HG03097 (cell line): ENCODE measurements at regions not wholly inside any gene's neighbourhood (a gene's known extent, or its start where the extent isn't known, plus 50 kb on each side); places are given as distances from the start of the nearest gene placed in this dataset.
"Not testable (repeated sequence)": the region's sequence is repeated elsewhere in the genome, so short reads cannot be mapped to it uniquely, and the experiment has no call there.

Experiments
- ATAC-seq: cut with Tn5 transposase; IDR thresholded peaks from one replicate; pipeline ENCODE4 v1.9.1; 2021; ENCODE audit not compliant: unreplicated experiment, low FRiP score

GRCh38 chr13:68987585-68987984, 1120.0 kb upstream of the ATXN8OS start:
- ATAC-seq = no peak

- no peak for ATAC-seq
Observed at GRCh38 chr13:68984688-68985319, 1122.8 kb upstream of the ATXN8OS start.

- no peak for ATAC-seq
Observed at GRCh38 chr13:68982961-68983619, 1124.5 kb upstream of the ATXN8OS start.

- no peak for ATAC-seq
Observed at GRCh38 chr13:68976287-68976686, 1131.3 kb upstream of the ATXN8OS start.

- no peak for ATAC-seq
Observed at GRCh38 chr13:68970532-68970931, 1137.1 kb upstream of the ATXN8OS start.

GRCh38 chr13:68948586-68948985, 1159.0 kb upstream of the ATXN8OS start:
- ATAC-seq = no peak

GRCh38 chr13:68944272-68944671, 1163.4 kb upstream of the ATXN8OS start:
- no peak for ATAC-seq

GRCh38 chr13:68940049-68940448, 1167.6 kb upstream of the ATXN8OS start:
- ATAC-seq = no peak

GRCh38 chr13:68938639-68939038, 1169.0 kb upstream of the ATXN8OS start:
- no peak for ATAC-seq

- no peak for ATAC-seq
Observed at GRCh38 chr13:68929075-68929745, 1178.4 kb upstream of the ATXN8OS start.

- ATAC-seq = no peak
Observed at GRCh38 chr13:68927387-68928026, 1180.1 kb upstream of the ATXN8OS start.

- no peak for ATAC-seq
Observed at GRCh38 chr13:68923995-68924394, 1183.6 kb upstream of the ATXN8OS start.

GRCh38 chr13:68908879-68909278, 1198.7 kb upstream of the ATXN8OS start:
- no peak for ATAC-seq

GRCh38 chr13:68905186-68905585, 1202.4 kb upstream of the ATXN8OS start:
- no peak for ATAC-seq

GRCh38 chr13:68897331-68897928, 1210.2 kb upstream of the ATXN8OS start:
- ATAC-seq = no peak

- no peak for ATAC-seq
Observed at GRCh38 chr13:68895696-68896095, 1211.9 kb upstream of the ATXN8OS start.

- ATAC-seq = not testable (repeated sequence)
Observed at GRCh38 chr13:68893721-68894120, 1213.9 kb upstream of the ATXN8OS start.

GRCh38 chr13:68892596-68892995, 1215.0 kb upstream of the ATXN8OS start:
- not testable (repeated sequence) for ATAC-seq

- not testable (repeated sequence) for ATAC-seq
Observed at GRCh38 chr13:68890101-68890500, 1217.5 kb upstream of the ATXN8OS start.

GRCh38 chr13:68888832-68889231, 1218.8 kb upstream of the ATXN8OS start:
- ATAC-seq = no peak

GRCh38 chr13:68872338-68872737, 1235.3 kb upstream of the ATXN8OS start:
- ATAC-seq = no peak
